ENCODE measurements at regions not wholly inside any gene's neighbourhood (a gene's known extent, or its start where the extent isn't known, plus 50 kb on each side); places are given as distances from the start of the nearest gene placed in this dataset.

DNA sequence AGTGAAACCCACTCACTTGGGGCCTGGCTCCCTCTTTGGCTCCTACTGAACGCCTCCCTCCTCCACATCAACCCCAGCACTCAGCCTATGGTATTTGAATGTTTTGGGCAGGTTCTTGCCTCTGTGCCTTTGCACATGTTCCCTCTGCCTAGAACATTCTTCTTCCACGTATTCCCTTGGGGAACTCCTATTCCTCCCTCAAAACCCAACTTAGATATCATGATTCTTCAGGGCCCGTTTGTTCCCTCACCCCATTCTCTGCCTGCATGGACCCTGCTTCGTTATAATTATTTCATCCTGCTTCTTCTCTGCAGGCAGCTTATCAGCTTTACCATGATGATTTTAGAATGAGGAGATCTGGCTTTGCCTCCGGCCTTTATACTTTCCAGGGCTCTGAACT, 215.0 kb upstream of the IER5L start:
- Histone ChIP-seq H4K5ac (ENCODE audit: insufficient read length, low read depth, low read length) (no peak overlapping the region), H3K9me3 (ENCODE audit: insufficient read depth in 2 of 2, low read depth in 1 of 2, low read length in 1 of 2) (no peaks in the 10 kb centered on the region), H3K4me3 (ENCODE audit: extremely low read depth in 1 of 4, insufficient read depth in 2 of 4, low read depth in 3 of 4, low read length in 4 of 4) (no peak overlapping the region), H3K79me1 (ENCODE audit: low read depth, low read length) (no peaks in the 10 kb centered on the region), H3K18ac (ENCODE audit: extremely low read depth, low read length) (no peak overlapping the region), H3K14ac (ENCODE audit: insufficient read length) (no peak overlapping the region), H3K27me3 (replicated peaks in 1 of 4; ENCODE audit: control insufficient read depth in 3 of 4, extremely low read depth in 1 of 4, insufficient read depth in 3 of 4, low read length in 3 of 4) (peaks cover 0 to 2% (median 0%) of the 10 kb centered on the region in 4 experiments; a peak in 1 of 7 replicates), H3K4ac (replicated peaks; ENCODE audit: insufficient read length, low read depth, low read length) (no peak overlapping the region), H3K79me2 (ENCODE audit: control insufficient read depth in 1 of 2, insufficient read depth in 2 of 2, low read length in 2 of 2) (no peaks in the 10 kb centered on the region), H2AK5ac (ENCODE audit: low read depth, low read length) (no peak overlapping the region), H2BK5ac (ENCODE audit: low read depth, low read length) (no peak overlapping the region), H3K56ac (replicated peaks; ENCODE audit: insufficient read length, low read depth, low read length) (no peak overlapping the region), H3K27ac (ENCODE audit: low read depth, low read length) (no peak overlapping the region), H4K8ac (ENCODE audit: extremely low read depth, insufficient read depth, low read length) (no peak overlapping the region), H4K20me1 (replicated peaks in 1 of 2; ENCODE audit: control insufficient read depth in 1 of 2, insufficient read depth in 2 of 2, low read length in 2 of 2) (peaks cover 0 to 2% of the 10 kb centered on the region in 2 experiments), H2AFZ (ENCODE audit: low read length) (no peak overlapping the region), H2BK120ac (replicated peaks; ENCODE audit: low read depth, low read length) (no peak overlapping the region), H3K4me2 (ENCODE audit: insufficient read depth in 1 of 2, low read depth in 2 of 2, low read length in 2 of 2) (no peak overlapping the region), H2BK12ac (ENCODE audit: low read depth, low read length) (no peak overlapping the region), H2BK15ac (ENCODE audit: low read length) (no peak overlapping the region), H3K23ac (ENCODE audit: insufficient read length) (no peak overlapping the region), H2BK20ac (ENCODE audit: low read length) (no peak overlapping the region), H3K36me3 (ENCODE audit: control insufficient read depth in 2 of 4, insufficient read depth in 4 of 4, low read length in 3 of 4) (no peaks in the 10 kb centered on the region), H3K9ac (replicated peaks in 1 of 4; ENCODE audit: extremely low read depth in 1 of 4, low read depth in 3 of 4, low read length in 3 of 4) (no peak overlapping the region), H3K23me2 (ENCODE audit: low read depth, low read length) (peaks cover 26% of the 10 kb centered on the region; the same call in 1 of the 2 replicates), H4K91ac (replicated peaks; ENCODE audit: insufficient read length, low read length) (no peak overlapping the region), H3K4me1 (replicated peaks in 1 of 4; ENCODE audit: control insufficient read depth in 3 of 4, insufficient read depth in 4 of 4, low read length in 3 of 4) (peaks cover 0 to 7% (median 0%) of the 10 kb centered on the region in 4 experiments; a peak in 2 of 7 replicates)
- POLR2A ChIA-PET (ENCODE audit: partially characterized antibody) = interaction anchor here (1.4 kb wide), 2 partner anchors 10 to 32 kb away, joined by 3 to 6 read pairs; no protein-coding TSS in a partner anchor
- WGBS, 2 experiments (ENCODE audit: extremely low coverage in 1 of 2, insufficient coverage in 1 of 2, insufficient read length in 1 of 2, insufficient replicate concordance in 2 of 2, low coverage in 1 of 2, low lambda C conversion rate in 2 of 2, missing lambda C conversion rate in 1 of 2) = 85% methylated on average over 5 of the region's 5 CpGs; no CpG with 5 or more reads in 1 of the 2 experiments
- CTCF ChIA-PET (ENCODE audit: partially characterized antibody) = interaction anchor here (0.5 to 1.2 kb wide), 3 partner anchors 70 to 1529 kb away, joined by 3 to 4 read pairs (median 3); no protein-coding TSS in a partner anchor
- FAIRE-seq = no peak
- no peak for DNase-seq (ENCODE audit: low read depth in 1 of 2, low spot score in 2 of 2)
